GM21737 (cell line): ENCODE measurements at regions not wholly inside any gene's neighbourhood (a gene's known extent, or its start where the extent isn't known, plus 50 kb on each side); places are given as distances from the start of the nearest gene placed in this dataset.
"Not testable (repeated sequence)": the region's sequence is repeated elsewhere in the genome, so short reads cannot be mapped to it uniquely, and the experiment has no call there.

Experiments
- ATAC-seq: cut with Tn5 transposase; IDR thresholded peaks from one replicate; pipeline ENCODE4 v1.9.1; 2021; ENCODE audit warnings: mild to moderate bottlenecking, moderate library complexity; ENCODE audit not compliant: unreplicated experiment

DNA sequence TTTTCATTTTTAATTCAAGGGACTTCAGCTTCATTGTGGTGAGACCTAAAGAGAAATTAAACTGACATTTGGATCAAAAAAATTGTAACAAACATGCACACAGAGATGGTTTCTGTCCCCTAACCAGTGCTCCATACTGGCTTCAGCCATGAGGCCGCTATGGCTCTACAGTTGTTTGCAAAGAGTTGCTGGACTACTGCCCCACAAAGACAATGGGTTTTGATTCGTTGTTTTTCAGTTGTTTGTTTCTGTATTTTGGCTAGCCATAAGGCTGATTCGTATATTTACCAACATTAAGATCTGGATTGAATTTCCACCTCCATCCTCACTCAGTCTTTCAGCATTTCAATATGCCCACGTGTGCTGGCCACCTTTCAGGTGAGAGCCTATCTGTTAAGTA lies 163.7 kb upstream of the KIF2A start:
- ATAC-seq: no peak

DNA sequence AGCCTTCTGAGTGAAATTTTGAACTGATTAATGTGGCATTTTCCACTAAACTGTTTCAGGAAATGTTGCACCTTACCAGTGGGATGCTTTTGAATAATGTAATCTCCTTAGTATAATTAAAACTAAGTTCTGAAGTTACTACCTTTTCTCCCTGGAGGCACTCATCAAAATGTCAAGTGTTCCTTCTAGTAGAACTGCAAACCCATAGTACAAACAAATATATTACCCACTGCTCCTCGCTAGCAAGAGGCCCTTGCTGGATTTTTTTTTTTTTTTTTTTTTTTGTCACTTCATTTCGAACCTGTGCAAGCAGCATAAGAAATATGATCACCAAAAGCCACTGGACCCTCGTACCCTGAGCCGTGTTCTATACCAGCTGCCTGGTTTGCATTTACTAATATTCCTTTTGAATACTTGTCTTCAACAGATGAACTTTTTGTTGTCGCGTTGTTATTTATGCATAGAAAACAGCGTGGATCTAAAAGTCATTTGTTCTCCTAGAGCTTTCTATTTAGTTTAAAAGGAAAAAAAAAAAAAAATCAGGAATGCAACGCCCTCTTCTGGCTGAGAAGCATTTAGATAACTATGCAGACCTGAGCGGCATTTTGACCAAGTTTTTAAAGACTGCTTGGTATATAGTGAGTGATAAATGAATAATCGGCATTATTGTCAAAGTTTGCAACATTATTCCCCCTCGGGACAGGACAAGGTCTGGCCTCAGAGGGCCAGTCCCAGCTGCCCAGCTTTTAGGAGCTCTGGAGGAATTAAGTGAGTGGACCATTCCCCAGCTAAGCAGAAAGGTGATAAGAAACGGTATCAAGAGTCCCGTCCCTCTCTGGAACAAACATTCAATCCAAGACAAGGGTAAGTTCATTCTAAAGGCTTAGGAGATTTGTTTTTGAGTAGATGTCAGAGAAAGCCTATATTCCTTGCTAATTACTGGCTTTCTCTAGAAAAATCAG lies 162.5 kb upstream of the KIF2A start:
- no peak for ATAC-seq

DNA sequence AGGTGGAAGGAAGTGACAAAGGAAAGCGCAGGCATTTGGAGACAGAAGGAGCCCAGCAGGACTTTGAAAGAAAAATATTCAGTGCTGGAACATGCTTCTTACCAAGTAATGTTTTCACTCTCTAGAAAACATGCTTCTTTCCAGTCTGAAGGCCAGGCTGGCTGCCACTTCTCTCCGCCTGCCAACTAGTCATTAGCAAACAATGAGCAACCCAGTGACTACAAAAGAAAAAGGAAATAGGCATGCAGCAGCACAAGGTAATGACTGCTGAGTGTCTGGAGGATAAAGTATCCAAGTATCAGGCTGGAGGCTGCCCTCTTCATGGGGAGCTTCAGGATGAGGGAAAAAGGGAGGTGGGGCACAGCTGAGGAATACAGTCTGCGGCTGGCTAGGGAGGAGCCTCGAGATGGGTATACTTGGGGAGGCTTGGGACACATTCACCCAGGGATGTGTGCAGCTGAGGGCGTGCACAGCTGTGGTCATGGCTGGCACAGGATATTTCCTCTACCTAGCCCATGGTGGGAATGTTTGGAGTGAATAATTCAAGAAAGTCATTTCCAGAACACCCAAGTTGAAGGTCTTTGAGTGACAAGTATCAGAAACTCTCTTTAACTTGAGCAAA lies 161.5 kb upstream of the KIF2A start:
- no peak for ATAC-seq

DNA sequence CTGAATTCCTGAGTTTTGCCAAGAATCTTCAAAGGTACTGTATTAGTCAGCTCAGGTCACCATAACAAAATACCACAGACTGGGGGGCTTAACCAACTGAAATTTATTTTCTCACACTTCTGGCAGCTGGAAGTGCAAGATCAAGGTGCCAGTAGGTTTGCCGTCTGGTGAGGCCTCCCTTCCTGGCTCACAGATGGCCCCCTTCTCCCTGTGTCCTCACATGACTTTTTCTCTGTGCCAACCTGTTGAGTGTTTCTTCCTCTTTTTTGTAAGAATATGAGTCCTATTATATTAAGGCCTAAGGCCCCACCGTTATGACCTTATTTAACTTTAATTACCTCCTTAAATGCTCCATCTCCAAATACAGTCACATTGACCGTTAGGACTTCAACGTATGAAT lies 156.1 kb upstream of the KIF2A start:
- ATAC-seq: no peak

DNA sequence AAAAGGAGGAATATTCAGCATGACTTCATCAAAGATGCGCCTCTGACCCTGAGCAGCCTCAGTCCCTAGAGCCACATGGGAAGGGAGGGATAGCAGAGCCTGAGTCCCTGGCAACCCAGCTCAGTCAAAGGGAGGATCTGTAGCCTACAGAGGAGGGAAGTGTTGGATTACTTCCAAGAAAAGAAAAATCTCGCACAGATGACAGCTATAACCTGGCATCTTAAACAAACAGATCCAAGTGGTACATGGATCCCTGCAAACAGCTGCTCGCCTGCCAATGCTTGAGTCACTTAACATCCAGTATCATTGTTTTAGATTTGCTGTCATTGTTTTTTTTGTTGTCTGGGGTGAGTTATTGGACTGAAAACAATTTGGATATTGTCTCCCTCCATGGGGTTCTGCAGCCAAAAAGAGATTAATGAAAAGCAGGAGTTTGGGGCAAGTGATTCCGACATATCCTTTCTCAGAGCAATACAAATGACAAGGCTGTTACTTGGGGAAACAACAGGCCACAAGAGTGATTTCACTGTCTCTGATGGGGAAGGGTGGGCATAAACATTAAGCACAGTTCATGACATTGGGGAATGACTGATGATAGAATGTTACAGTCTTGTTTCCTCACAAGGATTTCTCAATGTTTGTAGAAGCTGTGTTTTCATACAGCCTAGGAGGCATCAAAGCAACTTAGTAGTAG lies 153.5 kb upstream of the KIF2A start:
- no peak for ATAC-seq

DNA sequence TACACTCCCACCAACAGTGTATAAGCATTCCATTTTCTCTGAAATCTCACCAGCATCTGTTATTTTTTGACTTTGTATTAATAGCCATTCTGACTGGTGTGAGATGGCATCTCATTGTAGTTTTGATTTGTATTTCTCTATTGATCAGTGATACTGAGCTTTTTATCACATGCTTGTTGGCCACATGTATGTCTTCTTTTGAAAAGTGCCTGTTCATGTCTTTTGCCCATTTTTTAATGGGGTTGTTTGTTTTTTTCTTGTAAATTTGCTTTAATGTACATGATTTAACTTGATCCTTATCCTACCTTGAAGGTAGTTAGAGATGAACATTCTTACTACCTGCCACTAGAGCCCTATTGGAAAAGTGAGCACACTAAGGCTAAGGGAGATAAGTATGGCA lies 151.2 kb upstream of the KIF2A start:
- ATAC-seq: no peak

DNA sequence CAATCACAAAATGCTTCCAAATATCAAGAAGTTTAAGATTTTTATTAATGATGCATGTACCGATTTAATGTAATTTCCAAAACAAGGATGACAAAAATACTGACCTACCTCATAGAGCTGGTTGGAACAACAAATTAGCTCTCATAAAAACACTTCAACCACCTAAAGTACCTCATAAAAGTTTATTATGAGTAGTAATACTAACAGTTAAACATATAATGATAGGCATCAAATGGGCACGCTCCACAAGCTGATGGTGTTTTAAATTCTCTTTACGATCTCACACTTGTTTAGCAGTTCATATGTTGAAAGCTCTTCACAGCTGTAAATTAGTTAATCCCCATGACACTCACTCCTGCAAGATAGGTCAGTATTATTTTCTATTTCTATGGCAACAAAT lies 150.0 kb upstream of the KIF2A start:
- no peak for ATAC-seq

DNA sequence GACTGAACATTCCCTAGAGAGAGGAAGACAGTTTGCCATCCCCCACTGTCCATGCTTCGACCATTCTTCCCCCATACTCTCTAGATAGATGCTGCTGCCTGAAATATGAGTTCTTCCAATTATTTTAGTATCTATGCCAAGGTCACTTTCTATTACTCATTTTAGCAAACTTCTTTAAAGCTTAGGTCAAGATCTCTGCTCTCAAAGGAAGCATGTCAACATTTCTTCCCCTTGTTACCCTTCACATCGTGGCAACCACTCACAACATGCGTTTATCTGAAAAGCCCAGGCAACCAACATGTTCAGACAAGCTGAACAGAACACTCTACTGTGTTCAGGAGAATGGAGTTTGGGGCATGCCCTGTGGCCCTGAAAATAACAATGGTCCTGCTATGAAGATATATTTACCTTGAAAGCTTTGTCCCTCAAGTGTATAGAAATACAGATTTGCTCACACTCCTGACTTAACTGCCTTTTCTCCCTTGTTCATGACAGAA lies 138.4 kb upstream of the KIF2A start:
- no peak for ATAC-seq

DNA sequence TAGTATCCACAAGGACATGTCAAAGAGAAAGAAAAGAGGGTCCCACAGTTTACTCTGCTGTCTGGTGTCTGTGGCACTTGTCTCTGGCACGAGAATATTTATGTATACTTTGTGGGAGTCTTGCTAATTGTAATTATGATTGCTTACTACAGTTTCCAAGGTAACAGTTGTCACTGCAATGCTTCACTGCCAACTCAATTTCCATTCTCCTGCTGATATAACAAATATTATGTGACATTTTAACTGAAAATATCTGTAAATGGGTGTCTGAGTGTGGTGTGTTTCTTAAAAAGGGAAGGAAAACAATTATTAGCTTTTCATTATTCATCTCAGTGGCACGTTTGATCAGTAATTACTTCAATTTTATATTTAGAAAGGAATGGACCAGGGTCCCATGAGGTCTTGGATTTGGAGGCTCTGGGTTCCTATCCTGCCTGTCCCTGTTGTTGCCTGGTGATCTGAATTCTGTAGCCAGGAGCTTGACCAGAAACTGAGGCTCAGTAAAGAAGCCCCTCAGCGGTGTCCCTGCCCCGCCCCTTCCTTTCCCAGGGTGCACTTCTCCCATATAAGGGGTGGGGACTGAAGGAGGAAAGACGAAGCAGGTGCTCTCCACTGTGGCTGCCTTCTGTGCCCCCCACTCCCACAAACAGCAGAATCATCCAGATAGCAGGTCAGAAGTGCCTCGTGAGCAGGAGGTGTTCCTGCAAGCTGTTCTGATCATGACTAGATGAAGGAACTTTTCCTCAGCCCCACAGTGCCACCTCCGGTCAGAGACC lies 137.3 kb upstream of the KIF2A start:
- ATAC-seq: no peak

DNA sequence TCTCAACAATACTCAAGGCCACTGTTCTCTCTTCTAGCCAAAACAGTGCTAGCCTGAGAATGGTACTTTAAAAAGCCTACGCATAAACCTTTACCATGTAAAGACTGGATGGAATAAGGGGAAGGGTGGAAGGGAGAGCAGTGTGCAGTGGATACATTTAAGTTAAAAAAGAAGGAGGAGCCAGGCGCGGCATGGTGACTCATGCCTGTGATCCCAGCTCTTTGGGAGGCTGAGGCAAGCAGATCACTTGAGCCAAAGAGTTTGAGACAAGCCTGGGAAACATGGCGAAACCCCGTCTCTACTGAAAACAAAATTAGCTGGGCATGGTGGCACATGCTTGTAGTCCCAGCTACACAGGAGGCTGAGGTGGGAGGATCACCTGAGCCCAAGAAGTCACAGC lies 127.7 kb upstream of the KIF2A start:
- no peak for ATAC-seq

DNA sequence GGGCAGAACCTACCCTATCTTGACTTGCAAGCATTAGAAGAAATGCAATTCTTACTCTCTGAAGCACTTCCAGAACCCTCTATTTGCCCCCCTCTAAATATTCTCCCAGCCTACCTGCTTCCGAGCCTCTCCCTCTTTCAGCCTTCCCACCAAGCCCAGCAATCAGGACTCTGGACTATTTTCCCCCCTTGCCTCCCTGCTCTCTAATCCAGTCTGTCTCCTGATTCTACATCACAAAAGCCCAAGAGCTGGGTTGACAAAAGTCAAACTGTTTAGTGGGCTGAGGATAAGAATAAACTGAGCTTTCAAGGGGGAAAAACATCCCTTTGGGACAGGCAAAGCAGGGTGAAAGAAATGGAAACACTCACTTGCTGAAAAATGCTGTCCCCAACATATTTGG lies 123.2 kb upstream of the KIF2A start:
- ATAC-seq: no peak

DNA sequence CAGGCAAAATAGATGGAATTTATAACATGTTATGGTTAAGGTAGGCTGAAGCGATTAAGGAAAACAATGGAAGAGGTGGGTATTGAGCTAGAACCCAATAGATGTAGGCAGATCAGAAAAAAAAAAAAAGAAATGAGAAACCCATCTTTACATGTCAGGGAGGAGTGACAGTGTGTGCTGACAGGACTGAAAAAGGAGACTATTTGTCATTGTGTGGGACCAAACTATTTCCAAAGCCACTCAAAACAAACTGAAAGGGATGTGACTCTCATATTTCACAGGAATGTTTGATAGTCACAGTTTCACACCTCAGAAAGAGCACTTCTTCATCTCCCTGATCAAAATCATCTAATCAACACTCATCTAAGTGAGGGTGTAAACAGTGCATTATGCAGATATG lies 122.3 kb upstream of the KIF2A start:
- no peak for ATAC-seq

DNA sequence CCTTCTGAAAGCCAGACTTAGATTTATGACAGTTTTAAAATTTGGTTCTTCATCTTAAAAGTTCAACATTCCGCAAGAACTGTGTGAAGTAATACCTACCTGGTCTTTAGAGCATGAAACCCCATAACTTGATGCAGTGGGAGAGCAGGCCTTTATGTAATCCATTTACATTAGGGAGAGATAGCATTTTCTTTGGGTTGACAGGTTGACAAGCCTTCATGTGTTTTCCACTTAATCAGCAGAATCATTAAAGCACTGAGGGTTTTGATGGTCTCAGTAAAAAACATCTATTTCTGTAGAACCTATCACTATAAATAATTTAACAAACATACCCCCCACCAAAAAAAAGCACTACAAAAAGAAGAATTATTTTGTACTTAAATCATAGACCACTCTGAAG lies 121.6 kb upstream of the KIF2A start:
- no peak for ATAC-seq

DNA sequence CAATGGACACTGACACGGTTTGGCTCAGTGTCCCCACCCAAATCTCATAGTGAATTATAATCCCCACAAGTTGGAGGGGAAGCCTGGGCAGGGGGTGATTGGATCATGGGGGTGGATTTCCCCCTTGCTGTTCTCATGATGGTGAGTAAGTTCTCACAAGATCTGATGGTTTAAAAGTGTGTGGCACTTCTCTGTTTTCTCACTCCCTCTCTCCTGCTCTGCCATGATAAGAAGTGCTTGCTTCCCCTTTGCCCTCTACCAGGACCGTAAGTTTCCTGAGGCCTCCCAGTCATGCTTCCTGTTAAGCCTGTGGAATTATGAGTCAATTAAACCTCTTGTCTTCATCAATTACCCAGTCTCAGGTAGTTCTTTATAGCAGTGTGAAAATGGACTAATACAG lies 115.8 kb upstream of the KIF2A start:
- no peak for ATAC-seq

DNA sequence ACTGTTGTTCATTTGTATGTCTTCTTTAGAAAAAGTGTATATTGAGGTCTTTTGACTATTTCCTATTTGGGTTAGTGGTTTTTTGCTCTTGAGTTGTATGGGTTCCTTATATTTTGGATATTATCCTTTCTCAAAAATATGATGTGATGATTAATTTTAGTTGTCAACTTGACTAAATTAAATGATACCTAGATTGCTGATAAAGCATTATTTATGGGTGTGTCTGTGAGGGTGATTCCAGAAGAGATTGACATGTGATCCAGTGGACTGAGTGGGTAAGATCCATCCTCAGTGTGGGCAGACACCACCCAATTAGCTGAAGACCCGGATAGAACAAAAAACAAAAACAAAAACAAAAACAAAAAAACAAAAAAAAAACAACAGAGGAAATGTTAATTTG lies 115.1 kb upstream of the KIF2A start:
- ATAC-seq: no peak

DNA sequence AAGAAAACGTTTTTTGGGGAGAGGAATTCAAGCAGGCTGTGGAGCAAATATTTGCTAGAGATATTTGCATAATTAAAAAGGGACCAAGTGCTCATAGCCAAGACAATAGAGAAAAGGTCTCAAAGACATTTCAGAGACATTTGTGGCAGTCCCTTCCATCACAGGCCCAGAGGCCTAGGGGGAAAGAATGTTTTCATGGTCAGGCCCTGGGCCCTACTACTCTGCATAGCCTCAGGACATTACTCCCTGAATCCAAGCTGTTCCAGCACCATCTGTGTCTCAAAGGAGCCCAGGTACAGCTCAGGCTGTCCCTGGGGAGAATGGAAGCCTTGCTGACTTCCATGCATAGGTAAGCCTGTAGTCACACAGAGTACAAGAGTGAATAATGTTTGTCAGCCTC lies 113.0 kb upstream of the KIF2A start:
- ATAC-seq: no peak

DNA sequence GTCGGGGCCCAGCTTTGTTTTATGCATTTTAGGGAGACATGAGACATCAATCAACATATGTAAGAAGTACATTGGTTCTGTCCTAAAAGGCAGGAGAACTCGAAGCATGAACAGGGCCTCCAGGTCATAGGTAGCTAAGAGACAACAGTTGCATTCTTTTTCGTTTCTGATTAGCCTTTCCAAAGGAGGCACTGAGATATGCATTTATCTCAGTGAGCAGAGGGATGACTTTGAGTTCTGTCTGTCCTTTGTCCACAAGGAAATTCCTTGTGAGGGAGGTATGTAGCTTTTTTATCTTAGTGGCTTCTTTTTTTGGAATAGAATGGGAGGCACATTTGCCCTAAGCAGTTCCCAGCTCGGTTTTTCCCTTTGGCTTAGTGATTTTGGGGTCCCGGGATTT lies 109.5 kb upstream of the KIF2A start:
- not testable (repeated sequence) for ATAC-seq

DNA sequence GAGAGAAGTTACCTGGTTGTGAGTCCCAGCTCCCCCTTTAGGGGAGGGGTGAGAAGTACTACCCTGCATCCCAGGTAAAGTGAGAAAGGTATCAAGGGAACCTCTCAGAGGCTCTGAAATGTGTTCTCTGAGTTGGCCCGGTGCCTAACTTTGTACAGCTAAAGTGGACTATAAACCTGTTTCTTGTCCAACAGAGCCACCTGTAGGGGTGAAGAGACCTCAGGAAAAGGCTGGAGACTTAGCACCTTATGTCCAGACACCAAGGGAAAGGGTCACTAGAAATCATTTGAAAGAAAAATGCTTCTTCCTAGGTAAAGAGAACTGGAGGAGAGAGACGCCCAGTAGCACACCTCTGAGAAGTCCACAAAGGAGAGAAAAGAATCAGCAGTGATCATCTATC lies 108.3 kb upstream of the KIF2A start:
- ATAC-seq: no peak

DNA sequence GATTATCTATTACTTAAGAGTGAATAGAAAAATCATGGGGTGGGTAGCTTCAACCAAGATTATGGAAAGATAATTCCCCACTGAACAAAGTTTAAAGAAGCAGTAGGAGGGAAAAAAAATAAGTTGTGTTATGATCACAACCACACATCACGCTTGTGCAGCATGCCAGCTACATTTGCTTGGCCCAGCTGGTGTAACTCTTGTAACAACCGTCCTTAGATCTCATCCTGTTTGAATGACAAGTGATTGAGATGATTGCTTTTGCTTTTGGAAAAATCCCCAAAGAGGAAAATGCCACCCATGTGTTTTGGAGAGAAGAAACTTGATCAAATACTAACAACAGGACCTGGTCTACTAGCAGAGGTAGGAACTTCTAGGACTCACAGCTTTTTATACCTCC lies 107.6 kb upstream of the KIF2A start:
- ATAC-seq: no peak

DNA sequence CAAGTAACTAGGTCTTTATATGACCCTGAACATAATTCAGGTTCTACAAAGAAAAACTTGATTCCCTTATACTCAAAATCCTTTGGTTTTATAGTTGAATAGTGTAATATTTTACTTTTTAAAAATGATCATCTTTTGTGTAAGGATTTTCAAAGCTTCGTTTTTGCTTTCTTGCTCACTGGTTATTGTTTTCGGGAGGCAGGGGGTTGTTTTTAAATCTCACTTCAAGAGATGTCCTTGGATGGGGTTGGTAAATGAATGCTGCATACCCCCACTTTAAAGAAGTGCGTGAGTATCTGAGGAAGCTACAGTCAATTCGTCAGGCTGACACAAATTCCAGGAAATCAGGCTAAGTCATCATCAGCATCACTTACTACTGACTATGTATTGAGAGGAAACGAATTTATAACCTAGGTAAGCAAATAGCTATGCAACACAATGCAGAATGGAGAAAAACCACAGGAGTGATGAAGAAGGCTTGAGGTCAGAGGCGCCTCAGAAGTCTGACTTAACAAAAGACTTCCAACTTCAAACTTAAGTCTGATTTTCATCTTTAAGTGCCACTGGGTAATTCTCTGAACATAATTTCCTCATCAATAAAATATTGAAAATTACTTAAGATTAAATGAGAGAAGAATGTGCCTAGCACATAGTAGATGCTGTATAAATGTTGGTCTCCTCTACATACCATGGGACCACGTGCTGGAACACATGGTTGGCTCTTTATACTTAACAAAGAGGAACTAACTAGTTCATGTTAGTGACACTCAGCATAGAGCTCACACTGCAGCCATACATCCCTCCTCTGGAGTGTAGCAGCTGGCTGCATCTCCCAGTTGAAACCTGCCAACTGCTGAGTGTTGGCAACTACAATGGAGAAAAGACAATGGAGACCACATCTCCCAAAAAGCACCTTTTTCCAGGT lies 106.0 kb upstream of the KIF2A start:
- ATAC-seq: no peak
